SK-N-SH (cell line): ENCODE measurements at regions not wholly inside any gene's neighbourhood (a gene's known extent, or its start where the extent isn't known, plus 50 kb on each side); places are given as distances from the start of the nearest gene placed in this dataset.

ENCODE experiments used
- EZH2phosphoT487 ChIP-seq: fragments of 200-600 bp; sonication (generic); IDR thresholded peaks from 2 replicates; pipeline ENCODE4 v1.6.1; 2017; ENCODE audit warnings: low read depth, mixed run types, mild to moderate bottlenecking, antibody characterized with exemption, moderate library complexity, borderline replicate concordance
- FOXM1 ChIP-seq: IDR thresholded peaks from 2 replicates; pipeline ENCODE4 v1.4.0; 2012; ENCODE audit warnings: low read depth, mild to moderate bottlenecking
- MAX ChIP-seq: IDR thresholded peaks from 2 replicates; pipeline ENCODE4 v1.4.0; 2012; ENCODE audit warnings: low read depth
- RAD21 ChIP-seq: IDR thresholded peaks from 2 replicates; pipeline ENCODE4 v1.6.1; 2012; ENCODE audit warnings: mild to moderate bottlenecking, low read length
- RFX5 ChIP-seq: IDR thresholded peaks from 2 replicates; pipeline ENCODE4 v1.6.1; 2012; ENCODE audit warnings: mild to moderate bottlenecking, improper control_type of control experiment, low read length
- RXRA ChIP-seq: IDR thresholded peaks from 2 replicates; pipeline ENCODE4 v1.4.0; 2012; ENCODE audit warnings: low read depth, mild to moderate bottlenecking, borderline replicate concordance
- TAF1 ChIP-seq: IDR thresholded peaks from 2 replicates; pipeline ENCODE4 v1.6.1; 2012; ENCODE audit warnings: low read depth, mild to moderate bottlenecking, low read length, moderate library complexity, borderline replicate concordance
- TEAD4 ChIP-seq: IDR thresholded peaks from 2 replicates; pipeline ENCODE4 v1.4.0; 2012; ENCODE audit warnings: mild to moderate bottlenecking, borderline replicate concordance; ENCODE audit not compliant: insufficient read depth
- USF2 ChIP-seq: fragments of 150-350 bp; IDR thresholded peaks from 2 replicates; pipeline ENCODE4 v1.6.1; 2017; ENCODE audit warnings: antibody characterized with exemption, low read length, low read depth, borderline replicate concordance
- TF ChIP-seq, protein P1 (sequence below): fragments of 200-600 bp; sonication (generic); IDR thresholded peaks from 2 replicates; pipeline ENCODE4 v1.6.1; 2017; ENCODE audit warnings: antibody characterized with exemption, mild to moderate bottlenecking, moderate library complexity

DNA sequence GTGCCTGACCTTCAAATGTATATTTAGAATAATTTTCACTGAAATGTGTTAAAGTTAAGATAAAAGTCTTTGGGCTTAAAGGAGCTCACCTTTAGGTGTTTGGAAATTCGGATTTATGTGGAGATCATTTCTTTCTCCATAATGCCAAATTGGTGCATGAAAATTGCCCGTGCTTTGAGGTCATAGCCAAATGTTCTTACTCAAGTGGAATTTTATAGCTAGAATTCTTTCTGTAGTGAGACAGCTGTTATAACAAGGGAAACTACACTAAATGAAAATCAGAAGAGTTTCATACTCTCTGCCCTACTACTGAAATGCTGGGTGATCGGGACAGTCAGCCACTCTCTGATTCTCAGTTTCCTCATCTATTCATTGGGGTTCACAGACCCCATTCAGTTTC, 89.5 kb upstream of the DBX1 start:
- TF ChIP-seq, protein P1, sequence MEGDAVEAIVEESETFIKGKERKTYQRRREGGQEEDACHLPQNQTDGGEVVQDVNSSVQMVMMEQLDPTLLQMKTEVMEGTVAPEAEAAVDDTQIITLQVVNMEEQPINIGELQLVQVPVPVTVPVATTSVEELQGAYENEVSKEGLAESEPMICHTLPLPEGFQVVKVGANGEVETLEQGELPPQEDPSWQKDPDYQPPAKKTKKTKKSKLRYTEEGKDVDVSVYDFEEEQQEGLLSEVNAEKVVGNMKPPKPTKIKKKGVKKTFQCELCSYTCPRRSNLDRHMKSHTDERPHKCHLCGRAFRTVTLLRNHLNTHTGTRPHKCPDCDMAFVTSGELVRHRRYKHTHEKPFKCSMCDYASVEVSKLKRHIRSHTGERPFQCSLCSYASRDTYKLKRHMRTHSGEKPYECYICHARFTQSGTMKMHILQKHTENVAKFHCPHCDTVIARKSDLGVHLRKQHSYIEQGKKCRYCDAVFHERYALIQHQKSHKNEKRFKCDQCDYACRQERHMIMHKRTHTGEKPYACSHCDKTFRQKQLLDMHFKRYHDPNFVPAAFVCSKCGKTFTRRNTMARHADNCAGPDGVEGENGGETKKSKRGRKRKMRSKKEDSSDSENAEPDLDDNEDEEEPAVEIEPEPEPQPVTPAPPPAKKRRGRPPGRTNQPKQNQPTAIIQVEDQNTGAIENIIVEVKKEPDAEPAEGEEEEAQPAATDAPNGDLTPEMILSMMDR = no peak
- TF ChIP-seq USF2 (no peak), TAF1 (no peak), RAD21 (no peak), FOXM1 (no peak), RXRA (no peak), TEAD4 (no peak), RFX5 (no peak), EZH2phosphoT487 (no peak), MAX (no peak)
